GM23338 (cell line): ENCODE measurements at regions not wholly inside any gene's neighbourhood (a gene's known extent, or its start where the extent isn't known, plus 50 kb on each side); places are given as distances from the start of the nearest gene placed in this dataset.

Experiments
- CTCF ChIP-seq, 2 experiments: fragments of 200-600 bp in 1 of 2; sonication (generic) in 1 of 2; conservative IDR thresholded peaks; 2 replicates each; pipeline versions ENCODE4 v1.5.1 to v1.6.1; 2016 to 2017; ENCODE audit warnings: antibody characterized with exemption in 2 of 2, low read depth in 2 of 2, mild to moderate bottlenecking in 2 of 2, moderate library complexity in 1 of 2
- ETS1 ChIP-seq: IDR thresholded peaks from 2 replicates; pipeline ENCODE4 v1.6.1; 2016; ENCODE audit warnings: antibody characterized with exemption
- EZH2 ChIP-seq: fragments of 200-600 bp; sonication (generic); IDR thresholded peaks from one replicate; pipeline ENCODE4 v1.8.0; 2017; ENCODE audit warnings: antibody characterized with exemption, mild to moderate bottlenecking, low read depth; ENCODE audit not compliant: unreplicated experiment
- POLR2AphosphoS5 ChIP-seq: IDR thresholded peaks from 2 replicates; pipeline ENCODE4 v1.6.1; 2016; ENCODE audit warnings: antibody characterized with exemption, low read depth
- ZNF114 ChIP-seq: fragments of 250-450 bp; sonication (Bioruptor Pico); IDR thresholded peaks from 2 replicates; pipeline ENCODE4 v1.5.0; 2020; ENCODE audit warnings: mild to moderate bottlenecking, moderate library complexity
- ZNF462 ChIP-seq: fragments of 250-450 bp; sonication (Bioruptor Pico); IDR thresholded peaks from 2 replicates; pipeline ENCODE4 v1.5.0; 2020; ENCODE audit warnings: mild to moderate bottlenecking, moderate library complexity

GRCh38 chr2:171238946-171239345, 78.3 kb upstream of the TLK1 start (continued):
- TF ChIP-seq ZNF462 (CRISPR knock-in tag) (no peak), POLR2AphosphoS5 (no peak), CTCF (conservative IDR thresholded peaks at IDR 0.05; ENCODE audit: low read depth in 2 of 2) (no peak), ETS1 (no peak), ZNF114 (CRISPR knock-in tag) (no peak), EZH2 (no peak)
